PC-3 (cell line): ENCODE measurements at regions not wholly inside any gene's neighbourhood (a gene's known extent, or its start where the extent isn't known, plus 50 kb on each side); places are given as distances from the start of the nearest gene placed in this dataset.

ENCODE experiments used
- ATAC-seq: fragments of 200-7000 bp; cut with Tn5 transposase; 2 replicates; pipeline ENCODE4 v1.9.1; 2020; ENCODE audit warnings: mild to moderate bottlenecking, moderate library complexity
- BruUV-seq: library from RNA; stranded (reverse); fragments of 400-500 nt; replicated peaks from 2 replicates; lab custom pipeline; 2021; lab: Mats Ljungman, UMichigan
- CTCF ChIA-PET: fragments of 300-600 bp; sonication (Branson Sonifier 250); formaldehyde crosslinking; loops from one replicate; lab custom pipeline; 2022; ENCODE audit warnings: antibody characterized with exemption; lab: Charles Lee
- POLR2A ChIA-PET: fragments of 300-600 bp; sonication (Branson Sonifier 250); formaldehyde crosslinking; loops from one replicate; lab custom pipeline; 2022; ENCODE audit warnings: antibody characterized with exemption; ENCODE audit not compliant: unreplicated experiment; lab: Charles Lee
- DNase-seq: peaks from one replicate; pipeline ENCODE4 v3.0.0-alpha.2; 2015
- H2AFZ ChIP-seq: fragments of 300-600 bp; sonication (generic); 2 replicates; pipeline ENCODE4 v1.6.0; 2016; ENCODE audit warnings: antibody characterized with exemption, low read length
- H3F3A ChIP-seq: fragments of 300-600 bp; sonication (generic); one replicate; pipeline ENCODE4 v1.6.0; 2017; ENCODE audit warnings: antibody characterized with exemption, low read length, control low read depth, mild to moderate bottlenecking; ENCODE audit not compliant: unreplicated experiment
- H3K27ac ChIP-seq: fragments of 300-600 bp; sonication (generic); 2 replicates; pipeline ENCODE4 v1.5.1; 2016; ENCODE audit warnings: mild to moderate bottlenecking, low read length
- H3K27me3 ChIP-seq: fragments of 300-600 bp; sonication (generic); 2 replicates; pipeline ENCODE4 v1.6.1; 2016; ENCODE audit warnings: low read length, mixed read lengths
- H3K36me3 ChIP-seq: fragments of 300-600 bp; sonication (generic); 2 replicates; pipeline ENCODE4 v1.6.1; 2016; ENCODE audit warnings: low read depth, mixed run types, low read length, mixed read lengths
- H3K4me1 ChIP-seq: fragments of 300-600 bp; sonication (generic); 2 replicates; pipeline ENCODE4 v1.5.1; 2016; ENCODE audit warnings: low read length; ENCODE audit not compliant: insufficient read depth
- H3K4me2 ChIP-seq: fragments of 300-600 bp; sonication (generic); 2 replicates; pipeline ENCODE4 v1.6.0; 2016; ENCODE audit warnings: low read length
- H3K4me3 ChIP-seq: fragments of 300-600 bp; sonication (generic); 2 replicates; pipeline ENCODE4 v1.5.1; 2016; ENCODE audit warnings: mild to moderate bottlenecking, low read length, mixed read lengths
- H3K79me2 ChIP-seq: fragments of 300-600 bp; sonication (generic); 2 replicates; pipeline ENCODE4 v1.6.1; 2017; ENCODE audit warnings: low read length, mixed read lengths
- H3K9ac ChIP-seq: fragments of 300-600 bp; sonication (generic); 2 replicates; pipeline ENCODE4 v1.6.0; 2016; ENCODE audit warnings: mild to moderate bottlenecking, low read length
- H3K9me2 ChIP-seq: fragments of 300-600 bp; sonication (generic); replicated peaks from 2 replicates; pipeline ENCODE4 v1.6.1; 2016; ENCODE audit warnings: mixed run types, low read length, mixed read lengths
- H3K9me3 ChIP-seq: fragments of 300-600 bp; sonication (generic); 2 replicates; pipeline ENCODE4 v1.6.1; 2016; ENCODE audit warnings: low read length, mixed read lengths
- H4K20me1 ChIP-seq: fragments of 300-600 bp; sonication (generic); 2 replicates; pipeline ENCODE4 v1.6.1; 2016; ENCODE audit warnings: low read length, mixed read lengths
- EZH2 ChIP-seq: fragments of 300-600 bp; sonication (generic); IDR thresholded peaks from one replicate; pipeline ENCODE4 v1.6.1; 2017; ENCODE audit warnings: antibody characterized with exemption, mild to moderate bottlenecking, low read length; ENCODE audit not compliant: unreplicated experiment
- EZH2phosphoT487 ChIP-seq: fragments of 300-600 bp; sonication (generic); IDR thresholded peaks from 2 replicates; pipeline ENCODE4 v1.6.1; 2018; ENCODE audit warnings: mild to moderate bottlenecking, antibody characterized with exemption, low read length, borderline replicate concordance
- intact Hi-C: fragments of 100-400 bp; cut with micrococcal nuclease; formaldehyde crosslinking; loops from 2 replicates; pipeline ENCODE4 v1.9.0; 2023
- TF ChIP-seq, protein P1 (sequence below): fragments of 300-600 bp; sonication (generic); conservative IDR thresholded peaks from 2 replicates; pipeline ENCODE4 v1.5.1; 2017; ENCODE audit warnings: antibody characterized with exemption, low read depth, mild to moderate bottlenecking, low read length

DNA sequence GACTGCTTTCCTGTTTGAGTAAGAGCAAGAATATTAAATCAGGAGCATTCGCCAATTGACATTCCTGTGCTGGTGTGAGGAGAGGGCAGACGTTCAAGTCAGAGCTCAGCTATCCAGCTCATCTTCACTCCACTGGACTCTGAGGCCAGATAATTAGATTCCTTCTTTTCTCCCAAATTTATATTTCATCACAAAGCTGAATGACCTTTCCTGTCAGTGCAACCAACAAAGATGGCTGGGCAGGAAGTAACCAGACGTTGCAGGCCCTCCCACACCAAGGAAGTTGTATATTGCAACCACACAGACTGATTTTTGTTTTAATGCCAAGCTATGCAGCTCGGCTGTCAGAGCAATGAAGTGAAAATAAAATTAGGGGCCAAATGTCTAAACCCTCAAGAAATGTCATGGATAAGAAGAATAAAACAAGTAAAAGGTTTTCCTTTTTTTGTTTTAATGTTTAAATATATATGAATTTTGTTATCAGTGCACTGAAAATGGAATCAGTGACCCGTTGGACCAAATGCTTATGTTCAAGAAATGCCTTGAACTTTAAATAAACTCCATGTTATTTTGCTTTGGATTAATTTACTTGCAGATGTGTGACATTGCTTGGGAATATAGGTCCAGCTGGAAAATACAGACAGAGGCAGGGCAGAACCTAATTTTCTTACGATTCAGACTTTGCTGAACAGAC, 578.9 kb upstream of the FAT1 start:
- H3K4me2 ChIP-seq: no peak overlapping the region

DNA sequence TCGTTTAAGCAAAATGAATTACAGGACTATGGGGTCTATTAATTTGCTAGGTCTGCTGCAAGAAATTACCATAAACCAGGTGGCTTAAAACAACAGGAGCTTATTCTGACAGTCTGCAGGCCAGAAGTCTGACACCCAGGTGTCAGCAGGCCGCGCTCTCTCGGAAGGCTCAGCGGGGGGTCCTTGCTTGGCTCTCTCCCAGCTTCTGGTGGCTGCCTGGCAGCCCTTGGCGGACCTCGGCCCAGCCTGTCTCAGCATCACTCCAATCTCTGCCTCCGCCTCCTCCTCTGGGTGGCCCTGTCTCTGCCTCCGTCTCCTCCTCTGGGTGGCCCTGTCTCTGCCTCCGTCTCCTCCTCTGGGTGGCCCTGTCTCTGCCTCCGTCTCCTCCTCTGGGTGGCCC, 580.5 kb upstream of the FAT1 start:
- ATAC-seq: no peak
- BruUV-seq: no TSS peak

More for the DNA sequence above, 578.9 kb upstream of the FAT1 start:
- ATAC-seq: no peak
- intact Hi-C loops: loop anchor here (10.0 kb wide), 1 partner anchor 282 kb away; no protein-coding TSS in a partner anchor
- Histone ChIP-seq H3K9me3 (no peaks in the 10 kb centered on the region), H3K9ac (no peak overlapping the region), H3K36me3 (no peaks in the 10 kb centered on the region), H4K20me1 (no peaks in the 10 kb centered on the region), H3K4me1 (peaks cover 13% of the 10 kb centered on the region; the same call in 1 of the 2 replicates), H2AFZ (no peak overlapping the region), H3K79me2 (no peaks in the 10 kb centered on the region), H3K27ac (no peak overlapping the region), H3K4me3 (no peak overlapping the region), H3K9me2 (no peaks in the 10 kb centered on the region), H3K27me3 (no peaks in the 10 kb centered on the region), H3F3A (no peaks in the 10 kb centered on the region)
- CTCF ChIA-PET: no interaction called here
- TF ChIP-seq, protein P1, sequence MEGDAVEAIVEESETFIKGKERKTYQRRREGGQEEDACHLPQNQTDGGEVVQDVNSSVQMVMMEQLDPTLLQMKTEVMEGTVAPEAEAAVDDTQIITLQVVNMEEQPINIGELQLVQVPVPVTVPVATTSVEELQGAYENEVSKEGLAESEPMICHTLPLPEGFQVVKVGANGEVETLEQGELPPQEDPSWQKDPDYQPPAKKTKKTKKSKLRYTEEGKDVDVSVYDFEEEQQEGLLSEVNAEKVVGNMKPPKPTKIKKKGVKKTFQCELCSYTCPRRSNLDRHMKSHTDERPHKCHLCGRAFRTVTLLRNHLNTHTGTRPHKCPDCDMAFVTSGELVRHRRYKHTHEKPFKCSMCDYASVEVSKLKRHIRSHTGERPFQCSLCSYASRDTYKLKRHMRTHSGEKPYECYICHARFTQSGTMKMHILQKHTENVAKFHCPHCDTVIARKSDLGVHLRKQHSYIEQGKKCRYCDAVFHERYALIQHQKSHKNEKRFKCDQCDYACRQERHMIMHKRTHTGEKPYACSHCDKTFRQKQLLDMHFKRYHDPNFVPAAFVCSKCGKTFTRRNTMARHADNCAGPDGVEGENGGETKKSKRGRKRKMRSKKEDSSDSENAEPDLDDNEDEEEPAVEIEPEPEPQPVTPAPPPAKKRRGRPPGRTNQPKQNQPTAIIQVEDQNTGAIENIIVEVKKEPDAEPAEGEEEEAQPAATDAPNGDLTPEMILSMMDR: no peak
- TF ChIP-seq EZH2: no peak
- TF ChIP-seq EZH2phosphoT487: no peak
- POLR2A ChIA-PET: no interaction called here
- DNase-seq: no peak
- BruUV-seq: no TSS peak

More for the DNA sequence above, 580.5 kb upstream of the FAT1 start:
- Histone ChIP-seq H2AFZ (no peak overlapping the region), H3K9me3 (no peaks in the 10 kb centered on the region), H3K4me2 (no peak overlapping the region), H3K9ac (no peak overlapping the region), H3K27me3 (no peaks in the 10 kb centered on the region), H3K4me1 (peaks cover 25% of the 10 kb centered on the region), H3K36me3 (no peaks in the 10 kb centered on the region), H3K79me2 (no peaks in the 10 kb centered on the region), H3K9me2 (no peaks in the 10 kb centered on the region), H3K27ac (no peak overlapping the region), H3K4me3 (no peak overlapping the region), H3F3A (no peaks in the 10 kb centered on the region), H4K20me1 (no peaks in the 10 kb centered on the region)
- POLR2A ChIA-PET: no interaction called here
- no peak for DNase-seq
- intact Hi-C loops: loop anchor here (10.0 kb wide), 1 partner anchor 281 kb away; no protein-coding TSS in a partner anchor
- TF ChIP-seq, protein P1: no peak
- no peak for TF ChIP-seq EZH2
- no peak for TF ChIP-seq EZH2phosphoT487
- CTCF ChIA-PET: no interaction called here
